H1 (cell line): ENCODE measurements at regions not wholly inside any gene's neighbourhood (a gene's known extent, or its start where the extent isn't known, plus 50 kb on each side); places are given as distances from the start of the nearest gene placed in this dataset.

ENCODE experiments used
- CTCF ChIA-PET: fragments of 300-600 bp; sonication (Branson Sonifier 250); formaldehyde crosslinking; loops from one replicate; lab custom pipeline; 2021; ENCODE audit not compliant: partially characterized antibody; lab: Charles Lee
- POLR2A ChIA-PET: fragments of 300-600 bp; sonication (Branson Sonifier 250); formaldehyde crosslinking; loops from one replicate; lab custom pipeline; 2021; ENCODE audit warnings: inconsistent platforms; ENCODE audit not compliant: partially characterized antibody; lab: Charles Lee
- DNase-seq, 2 experiments: peaks; one replicate each; pipeline versions ENCODE4 v3.0.0 to v3.0.0-alpha.2; 2010 to 2022; ENCODE audit warnings: low spot score in 2 of 2, low read depth in 1 of 2, mixed read lengths in 1 of 2
- FAIRE-seq: peaks from 2 replicates; lab custom pipeline; 2011; peaks lifted over from hg19 to GRCh38; lab: Jason Lieb, UNC
- H2AFZ ChIP-seq: 2 replicates; pipeline ENCODE4 v1.8.1; 2012; ENCODE audit warnings: low read length, inconsistent platforms
- H2AK5ac ChIP-seq: 2 replicates; pipeline ENCODE4 v1.6.1; 2013; ENCODE audit warnings: low read depth, low read length
- H2BK120ac ChIP-seq: replicated peaks from 2 replicates; pipeline ENCODE3; 2013; ENCODE audit warnings: low read depth, low read length, inconsistent platforms
- H2BK12ac ChIP-seq: 2 replicates; pipeline ENCODE4 v1.6.1; 2013; ENCODE audit warnings: low read depth, low read length
- H2BK15ac ChIP-seq: 2 replicates; pipeline ENCODE4 v1.6.1; 2013; ENCODE audit warnings: low read length
- H2BK20ac ChIP-seq: 2 replicates; pipeline ENCODE4 v1.6.1; 2013; ENCODE audit warnings: low read length
- H2BK5ac ChIP-seq: 2 replicates; pipeline ENCODE4 v1.6.1; 2013; ENCODE audit warnings: low read depth, low read length
- H3K14ac ChIP-seq: 2 replicates; pipeline ENCODE4 v1.6.1; 2013; ENCODE audit warnings: inconsistent platforms; ENCODE audit not compliant: insufficient read length
- H3K18ac ChIP-seq: 2 replicates; pipeline ENCODE4 v1.6.1; 2013; ENCODE audit warnings: low read length; ENCODE audit errors: extremely low read depth
- H3K23ac ChIP-seq: 2 replicates; pipeline ENCODE4 v1.6.1; 2013; ENCODE audit warnings: inconsistent platforms; ENCODE audit not compliant: insufficient read length
- H3K23me2 ChIP-seq: 2 replicates; pipeline ENCODE4 v1.6.1; 2013; ENCODE audit warnings: low read depth, low read length
- H3K27ac ChIP-seq: 2 replicates; pipeline ENCODE4 v1.6.1; 2011; ENCODE audit warnings: low read depth, low read length, inconsistent platforms
- H3K27me3 ChIP-seq, 4 experiments: replicated peaks in 1 of 4; 1 replicate in 1 of 4; 2 replicates in 3 of 4; pipeline versions ENCODE4 v1.6.1 to v1.8.1; 2011 to 2013; ENCODE audit warnings: low read length in 3 of 4, mild to moderate bottlenecking in 3 of 4, inconsistent platforms in 2 of 4, mixed read lengths in 2 of 4, moderate library complexity in 1 of 4; ENCODE audit not compliant: control insufficient read depth in 3 of 4, insufficient read depth in 3 of 4; ENCODE audit errors: extremely low read depth in 1 of 4
- H3K36me3 ChIP-seq, 4 experiments: 2 replicates each; pipeline versions ENCODE4 v1.6.1 to v1.8.1; 2011 to 2013; ENCODE audit warnings: mild to moderate bottlenecking in 4 of 4, low read length in 3 of 4, moderate library complexity in 2 of 4, control low read depth in 1 of 4, inconsistent platforms in 1 of 4; ENCODE audit not compliant: insufficient read depth in 4 of 4, control insufficient read depth in 2 of 4
- H3K4ac ChIP-seq: replicated peaks from 2 replicates; pipeline ENCODE3; 2013; ENCODE audit warnings: low read length, low read depth, mixed read lengths, inconsistent platforms; ENCODE audit not compliant: insufficient read length
- H3K4me1 ChIP-seq, 4 experiments: replicated peaks in 1 of 4; 1 replicate in 1 of 4; 2 replicates in 3 of 4; pipeline versions ENCODE4 v1.6.1 to v1.8.1; 2011 to 2013; ENCODE audit warnings: low read length in 3 of 4, inconsistent platforms in 2 of 4, mixed read lengths in 1 of 4; ENCODE audit not compliant: insufficient read depth in 4 of 4, control insufficient read depth in 3 of 4
- H3K4me2 ChIP-seq, 2 experiments: 2 replicates each; pipeline versions ENCODE4 v1.6.1 to v1.8.1; 2011 to 2013; ENCODE audit warnings: low read depth in 2 of 2, low read length in 2 of 2, control low read depth in 1 of 2, inconsistent platforms in 1 of 2, mild to moderate bottlenecking in 1 of 2; ENCODE audit not compliant: insufficient read depth in 1 of 2
- H3K4me3 ChIP-seq, 4 experiments: fragments of 200-600, 300-600 bp in 1 of 4; sonication (generic), shearing (Covaris generic), sonication (Bioruptor Twin) in 1 of 4; 2 replicates each; pipeline versions ENCODE4 v1.5.1 to v1.8.1; 2011 to 2016; ENCODE audit warnings: low read length in 4 of 4, low read depth in 3 of 4, control low read depth in 2 of 4, inconsistent platforms in 2 of 4, mild to moderate bottlenecking in 2 of 4, mixed read lengths in 1 of 4, moderate library complexity in 1 of 4; ENCODE audit not compliant: insufficient read depth in 2 of 4; ENCODE audit errors: extremely low read depth in 1 of 4
- H3K56ac ChIP-seq: replicated peaks from 2 replicates; pipeline ENCODE3; 2013; ENCODE audit warnings: low read depth, mild to moderate bottlenecking, mixed read lengths, low read length, inconsistent platforms; ENCODE audit not compliant: insufficient read length
- H3K79me1 ChIP-seq: 2 replicates; pipeline ENCODE4 v1.6.1; 2013; ENCODE audit warnings: low read depth, low read length, control low read depth
- H3K79me2 ChIP-seq, 2 experiments: 2 replicates each; pipeline versions ENCODE4 v1.6.1 to v1.8.1; 2012 to 2013; ENCODE audit warnings: low read length in 2 of 2, mild to moderate bottlenecking in 2 of 2, inconsistent platforms in 1 of 2; ENCODE audit not compliant: insufficient read depth in 2 of 2, control insufficient read depth in 1 of 2
- H3K9ac ChIP-seq, 4 experiments: replicated peaks in 1 of 4; 1 replicate in 1 of 4; 2 replicates in 3 of 4; pipeline versions ENCODE4 v1.6.1 to v1.8.1; 2011 to 2013; ENCODE audit warnings: low read depth in 3 of 4, low read length in 3 of 4, control low read depth in 2 of 4, mild to moderate bottlenecking in 2 of 4, moderate library complexity in 2 of 4, inconsistent platforms in 1 of 4; ENCODE audit errors: extremely low read depth in 1 of 4
- H3K9me3 ChIP-seq, 2 experiments: 2 replicates each; pipeline versions ENCODE4 v1.6.1 to v1.8.1; 2012 to 2013; ENCODE audit warnings: mild to moderate bottlenecking in 2 of 2, moderate library complexity in 2 of 2, control low read depth in 1 of 2, inconsistent platforms in 1 of 2, low read depth in 1 of 2, low read length in 1 of 2, mixed read lengths in 1 of 2; ENCODE audit not compliant: insufficient read depth in 2 of 2
- H4K20me1 ChIP-seq, 2 experiments: replicated peaks in 1 of 2; 2 replicates each; pipeline versions ENCODE3 to v1.8.1; 2011 to 2013; ENCODE audit warnings: inconsistent platforms in 2 of 2, low read length in 2 of 2, mild to moderate bottlenecking in 1 of 2; ENCODE audit not compliant: insufficient read depth in 2 of 2, control insufficient read depth in 1 of 2
- H4K5ac ChIP-seq: 2 replicates; pipeline ENCODE4 v1.6.1; 2013; ENCODE audit warnings: low read length, low read depth, mixed read lengths, inconsistent platforms; ENCODE audit not compliant: insufficient read length
- H4K8ac ChIP-seq: 2 replicates; pipeline ENCODE4 v1.8.0; 2013; ENCODE audit warnings: mild to moderate bottlenecking, moderate library complexity, low read length, inconsistent platforms; ENCODE audit not compliant: insufficient read depth; ENCODE audit errors: extremely low read depth
- H4K91ac ChIP-seq: replicated peaks from 2 replicates; pipeline ENCODE3; 2013; ENCODE audit warnings: low read length, mixed read lengths, inconsistent platforms; ENCODE audit not compliant: insufficient read length
- ASH2L ChIP-seq: fragments of 200-600, 300-600 bp; sonication (generic); IDR thresholded peaks from one replicate; pipeline ENCODE4 v1.7.1; 2017; ENCODE audit warnings: low read length
- CBX5 ChIP-seq: fragments of 300-800, 300-1000 bp; sonication (generic); IDR thresholded peaks from 2 replicates; pipeline ENCODE4 v1.7.1; 2016; ENCODE audit warnings: antibody characterized with exemption, low read length, low read depth
- CBX8 ChIP-seq: fragments of 300-800, 300-1000 bp; sonication (generic); IDR thresholded peaks from 2 replicates; pipeline ENCODE4 v1.7.1; 2016; ENCODE audit warnings: low read depth, low read length, borderline replicate concordance
- CEBPB ChIP-seq: IDR thresholded peaks from 2 replicates; pipeline ENCODE4 v1.6.1; 2012; ENCODE audit warnings: low read depth, low read length
- CHD2 ChIP-seq: IDR thresholded peaks from 2 replicates; pipeline ENCODE4 v1.6.1; 2012; ENCODE audit warnings: low read length, improper control_type of control experiment
- CTBP2 ChIP-seq: IDR thresholded peaks from 2 replicates; pipeline ENCODE4 v1.7.0; 2011; ENCODE audit warnings: borderline replicate concordance, mild to moderate bottlenecking, moderate library complexity, mixed read lengths, low read length; ENCODE audit not compliant: insufficient read depth, insufficient read length
- EP300 ChIP-seq, 2 experiments: IDR thresholded peaks; 1 replicate in 1 of 2; 2 replicates in 1 of 2; pipeline ENCODE4 v1.6.1; 2011 to 2012; ENCODE audit warnings: low read depth in 2 of 2, low read length in 2 of 2, mild to moderate bottlenecking in 2 of 2, borderline replicate concordance in 1 of 2, inconsistent platforms in 1 of 2, moderate library complexity in 1 of 2
- GABPA ChIP-seq: IDR thresholded peaks from 2 replicates; pipeline ENCODE4 v1.6.1; 2011; ENCODE audit warnings: mild to moderate bottlenecking, low read length, moderate library complexity, borderline replicate concordance; ENCODE audit not compliant: insufficient read depth
- HDAC2 ChIP-seq, 2 experiments: fragments of 300-600 bp in 1 of 2; sonication (generic) in 1 of 2; IDR thresholded peaks; 2 replicates each; pipeline ENCODE4 v1.6.1; 2011 to 2012; ENCODE audit warnings: low read depth in 2 of 2, low read length in 2 of 2, mild to moderate bottlenecking in 2 of 2, moderate library complexity in 2 of 2, borderline replicate concordance in 1 of 2, inconsistent platforms in 1 of 2
- KDM5A ChIP-seq: fragments of 200-600 bp; IDR thresholded peaks from 2 replicates; pipeline ENCODE4 v1.7.1; 2012; ENCODE audit warnings: mild to moderate bottlenecking, low read length, inconsistent platforms, mixed read lengths
- POLR2A ChIP-seq, 2 experiments: IDR thresholded peaks; 1 replicate in 1 of 2; 2 replicates in 1 of 2; pipeline ENCODE4 v1.6.1; 2011; ENCODE audit warnings: low read depth in 2 of 2, low read length in 2 of 2, mild to moderate bottlenecking in 2 of 2; ENCODE audit errors: control extremely low read depth in 1 of 2
- TEAD4 ChIP-seq: IDR thresholded peaks from 2 replicates; pipeline ENCODE4 v1.6.1; 2012; ENCODE audit warnings: low read depth, low read length, inconsistent platforms, mixed read lengths
- ZNF274 ChIP-seq: IDR thresholded peaks from 2 replicates; pipeline ENCODE4 v1.7.0; 2012; ENCODE audit warnings: low read length, borderline replicate concordance; ENCODE audit errors: extremely low read depth
- WGBS, 2 experiments: shearing (Covaris generic) in 1 of 2; methylation state at CpG; one replicate each; pipeline versions ENCODE4 v1.1.6 to v1.1.7; 2013 to 2015; ENCODE audit warnings: low lambda C conversion rate in 2 of 2, mixed read lengths in 2 of 2, inconsistent platforms in 1 of 2, low coverage in 1 of 2, missing lambda C conversion rate in 1 of 2; ENCODE audit not compliant: insufficient replicate concordance in 2 of 2, insufficient coverage in 1 of 2, insufficient read length in 1 of 2; ENCODE audit errors: extremely low coverage in 1 of 2, missing lambda C conversion rate in 1 of 2; 5-methylcytosine and 5-hydroxymethylcytosine counted together

GRCh38 chr18:71040161-71040560 lies 751.3 kb downstream of the SOCS6 start:
- peaks cover 43 to 49% of the 10 kb centered on the region in 2 experiments for H3K9me3 ChIP-seq
- H3K79me2 ChIP-seq = no peaks in the 10 kb centered on the region
- H2BK15ac ChIP-seq = no peak overlapping the region
- POLR2A ChIA-PET = no interaction called here
- no peak overlapping the region for H2BK12ac ChIP-seq
- H2AK5ac ChIP-seq = no peak overlapping the region
- no peaks in the 10 kb centered on the region for H3K79me1 ChIP-seq
- H3K56ac ChIP-seq = no peak overlapping the region
- H3K27me3 ChIP-seq = no peaks in the 10 kb centered on the region
- no peak overlapping the region for H3K23ac ChIP-seq
- H4K5ac ChIP-seq = no peak overlapping the region
- CTCF ChIA-PET = no interaction called here
- no peak overlapping the region for H2BK120ac ChIP-seq
- H4K91ac ChIP-seq = no peak overlapping the region
- no peak overlapping the region for H3K4me2 ChIP-seq
- DNase-seq = no peak
- no peak overlapping the region for H2BK5ac ChIP-seq
- no peak overlapping the region for H2AFZ ChIP-seq
- H3K14ac ChIP-seq = no peak overlapping the region
- H4K20me1 ChIP-seq = no peaks in the 10 kb centered on the region
- WGBS, 2 experiments = 74% methylated on average over 4 of the region's 4 CpGs; no CpG with 5 or more reads in 1 of the 2 experiments
- no peak overlapping the region for H4K8ac ChIP-seq
- H3K4ac ChIP-seq = no peak overlapping the region
- H3K4me1 ChIP-seq = no peaks in the 10 kb centered on the region
- H3K36me3 ChIP-seq = no peaks in the 10 kb centered on the region
- no peak overlapping the region for H3K27ac ChIP-seq
- 0 out of 2 replicates have a peak, but pooled peaks cover 1% of the 10 kb centered on the region for H3K23me2 ChIP-seq
- H3K18ac ChIP-seq = no peak overlapping the region
- no peak overlapping the region for H3K4me3 ChIP-seq
- H2BK20ac ChIP-seq = no peak overlapping the region
- no peak overlapping the region for H3K9ac ChIP-seq
- no peak for FAIRE-seq
- no peak for TF ChIP-seq HDAC2 (IDR thresholded peaks at IDR 0.05; ENCODE audit: borderline replicate concordance in 1 of 2, low read depth in 2 of 2, low read length in 2 of 2)
- no peak for TF ChIP-seq CEBPB
- no peak for TF ChIP-seq ZNF274
- TF ChIP-seq KDM5A = no peak
- no peak for TF ChIP-seq CHD2
- TF ChIP-seq CTBP2 = no peak
- TF ChIP-seq EP300 (IDR thresholded peaks at IDR 0.05; ENCODE audit: borderline replicate concordance in 1 of 2, low read depth in 2 of 2, low read length in 2 of 2) = no peak
- no peak for TF ChIP-seq CBX5
- TF ChIP-seq GABPA = no peak
- no peak for TF ChIP-seq TEAD4
- no peak for TF ChIP-seq CBX8
- TF ChIP-seq POLR2A (IDR thresholded peaks at IDR 0.05; ENCODE audit: control extremely low read depth in 1 of 2, low read depth in 2 of 2, low read length in 2 of 2) = no peak
- TF ChIP-seq ASH2L = no peak
